DOHH2 (cell line): ENCODE measurements at regions not wholly inside any gene's neighbourhood (a gene's known extent, or its start where the extent isn't known, plus 50 kb on each side); places are given as distances from the start of the nearest gene placed in this dataset.

Source experiments
- H3F3A ChIP-seq: fragments of 200-600 bp; sonication (generic), shearing (Covaris generic); 2 replicates; pipeline ENCODE4 v1.6.0; 2016; ENCODE audit warnings: antibody characterized with exemption, mild to moderate bottlenecking; ENCODE audit not compliant: control insufficient read depth, insufficient read depth
- H3K27ac ChIP-seq: fragments of 200-600 bp; sonication (generic); 2 replicates; pipeline ENCODE4 v1.5.1; 2014; ENCODE audit warnings: low read depth, mild to moderate bottlenecking, low read length, moderate library complexity
- H3K27me3 ChIP-seq: fragments of 200-600 bp; sonication (generic); 2 replicates; pipeline ENCODE4 v1.6.1; 2014; ENCODE audit warnings: mild to moderate bottlenecking, low read length, mixed read lengths; ENCODE audit not compliant: control insufficient read depth
- H3K36me3 ChIP-seq: fragments of 200-600 bp; sonication (generic); 2 replicates; pipeline ENCODE4 v1.6.1; 2014; ENCODE audit warnings: mild to moderate bottlenecking, low read length, moderate library complexity, mixed read lengths; ENCODE audit not compliant: control insufficient read depth
- H3K4me1 ChIP-seq: fragments of 200-600 bp; sonication (generic); 2 replicates; pipeline ENCODE4 v1.6.1; 2014; ENCODE audit warnings: mild to moderate bottlenecking, low read length, mixed read lengths; ENCODE audit not compliant: control insufficient read depth
- H3K4me2 ChIP-seq: fragments of 200-600 bp; sonication (generic); 2 replicates; pipeline ENCODE4 v1.6.0; 2014; ENCODE audit warnings: mild to moderate bottlenecking, low read length, moderate library complexity
- H3K4me3 ChIP-seq: fragments of 200-600 bp; sonication (generic); 2 replicates; pipeline ENCODE4 v1.5.1; 2014; ENCODE audit warnings: mild to moderate bottlenecking, low read length, mixed read lengths
- H3K79me2 ChIP-seq: fragments of 200-600 bp; sonication (generic); 2 replicates; pipeline ENCODE4 v1.6.1; 2014; ENCODE audit warnings: mild to moderate bottlenecking, low read length, mixed read lengths; ENCODE audit not compliant: control insufficient read depth
- H3K9me2 ChIP-seq: fragments of 200-600 bp; sonication (generic); replicated peaks from 2 replicates; pipeline ENCODE4 v1.6.1; 2014; ENCODE audit warnings: mild to moderate bottlenecking, low read length, mixed read lengths; ENCODE audit not compliant: control insufficient read depth
- H3K9me3 ChIP-seq: fragments of 200-600 bp; sonication (generic); 2 replicates; pipeline ENCODE4 v1.6.1; 2014; ENCODE audit warnings: antibody characterized with exemption, low read length, mixed read lengths; ENCODE audit not compliant: control insufficient read depth, insufficient read depth
- H4K20me1 ChIP-seq: fragments of 200-600 bp; sonication (generic); 2 replicates; pipeline ENCODE4 v1.6.0; 2014; ENCODE audit warnings: low read depth, mild to moderate bottlenecking, antibody characterized with exemption, low read length, moderate library complexity; ENCODE audit not compliant: control insufficient read depth, insufficient read depth
- EZH2phosphoT487 ChIP-seq: fragments of 200-600 bp; sonication (generic); IDR thresholded peaks from 2 replicates; pipeline ENCODE4 v1.6.1; 2017; ENCODE audit warnings: borderline replicate concordance, mild to moderate bottlenecking, antibody characterized with exemption, low read length, moderate library complexity, mixed read lengths
- TF ChIP-seq, protein P1 (sequence below): fragments of 200-600 bp; sonication (generic); IDR thresholded peaks from one replicate; pipeline ENCODE4 v1.5.1; 2014; ENCODE audit warnings: antibody characterized with exemption, mild to moderate bottlenecking, low read depth, low read length; ENCODE audit not compliant: poor library complexity, severe bottlenecking

DNA sequence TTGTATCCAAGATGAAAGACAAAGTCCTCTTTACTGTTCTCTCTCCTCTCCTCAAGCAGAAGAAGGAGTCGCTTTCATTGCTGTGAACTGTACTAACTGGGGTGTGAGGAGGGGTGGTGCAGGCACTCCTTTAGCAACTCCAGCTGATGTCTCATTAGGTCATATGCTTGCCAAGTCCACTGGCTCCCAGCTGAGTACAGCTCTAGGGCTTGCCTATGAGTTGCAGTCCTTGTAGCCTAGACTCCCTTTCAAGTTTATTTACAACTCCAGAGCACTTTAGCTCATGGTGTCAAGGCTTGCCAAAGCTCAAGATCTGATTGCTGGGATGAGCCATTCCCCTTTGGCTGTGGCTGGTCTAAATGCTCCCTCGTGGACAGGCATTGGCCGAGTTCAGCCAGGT lies 55.1 kb upstream of the PDGFD start:
- H3K9me2 ChIP-seq = no peaks in the 10 kb centered on the region
- H3K4me1 ChIP-seq = peaks cover 40% of the 10 kb centered on the region
- H3K27me3 ChIP-seq = no peaks in the 10 kb centered on the region
- no peak overlapping the region for H3K27ac ChIP-seq
- no peaks in the 10 kb centered on the region for H3K36me3 ChIP-seq
- no peak for TF ChIP-seq EZH2phosphoT487
- TF ChIP-seq, protein P1, sequence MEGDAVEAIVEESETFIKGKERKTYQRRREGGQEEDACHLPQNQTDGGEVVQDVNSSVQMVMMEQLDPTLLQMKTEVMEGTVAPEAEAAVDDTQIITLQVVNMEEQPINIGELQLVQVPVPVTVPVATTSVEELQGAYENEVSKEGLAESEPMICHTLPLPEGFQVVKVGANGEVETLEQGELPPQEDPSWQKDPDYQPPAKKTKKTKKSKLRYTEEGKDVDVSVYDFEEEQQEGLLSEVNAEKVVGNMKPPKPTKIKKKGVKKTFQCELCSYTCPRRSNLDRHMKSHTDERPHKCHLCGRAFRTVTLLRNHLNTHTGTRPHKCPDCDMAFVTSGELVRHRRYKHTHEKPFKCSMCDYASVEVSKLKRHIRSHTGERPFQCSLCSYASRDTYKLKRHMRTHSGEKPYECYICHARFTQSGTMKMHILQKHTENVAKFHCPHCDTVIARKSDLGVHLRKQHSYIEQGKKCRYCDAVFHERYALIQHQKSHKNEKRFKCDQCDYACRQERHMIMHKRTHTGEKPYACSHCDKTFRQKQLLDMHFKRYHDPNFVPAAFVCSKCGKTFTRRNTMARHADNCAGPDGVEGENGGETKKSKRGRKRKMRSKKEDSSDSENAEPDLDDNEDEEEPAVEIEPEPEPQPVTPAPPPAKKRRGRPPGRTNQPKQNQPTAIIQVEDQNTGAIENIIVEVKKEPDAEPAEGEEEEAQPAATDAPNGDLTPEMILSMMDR = no peak
- H4K20me1 ChIP-seq = no peaks in the 10 kb centered on the region
- no peak overlapping the region for H3K4me2 ChIP-seq
- H3K79me2 ChIP-seq = no peaks in the 10 kb centered on the region
- no peak overlapping the region for H3K4me3 ChIP-seq
- H3F3A ChIP-seq = peaks cover 4% of the 10 kb centered on the region; the same call in 1 of the 2 replicates
- H3K9me3 ChIP-seq = no peaks in the 10 kb centered on the region

DNA sequence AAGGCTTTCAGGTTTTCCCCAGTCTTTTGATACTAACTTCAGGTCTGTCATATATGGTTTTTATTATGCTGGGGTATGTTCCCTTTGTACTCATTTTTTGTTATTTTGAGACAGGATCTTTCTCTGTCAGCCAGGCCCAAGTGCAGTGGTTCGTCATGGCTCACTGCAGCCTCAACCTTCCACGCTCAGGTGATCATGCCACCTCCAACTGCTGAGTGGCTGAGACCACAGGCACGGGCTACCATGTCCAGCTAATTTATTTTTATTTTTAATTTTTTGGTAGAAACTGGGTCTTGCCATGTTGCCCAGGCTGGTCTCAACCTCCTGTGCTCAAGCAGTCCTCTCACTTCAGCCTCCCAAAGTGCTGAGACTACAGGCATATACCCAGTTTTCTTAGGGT lies 50.6 kb upstream of the PDGFD start:
- Histone ChIP-seq H3K79me2 (no peaks in the 10 kb centered on the region), H3K4me1 (peaks cover 18% of the 10 kb centered on the region), H3K36me3 (no peaks in the 10 kb centered on the region), H3K4me2 (peak overlapping the region; percentile 12), H3K27me3 (no peaks in the 10 kb centered on the region), H3K27ac (no peak overlapping the region), H3K9me3 (no peaks in the 10 kb centered on the region), H4K20me1 (no peaks in the 10 kb centered on the region), H3K4me3 (no peak overlapping the region), H3F3A (no peaks in the 10 kb centered on the region), H3K9me2 (no peaks in the 10 kb centered on the region)
- no peak for TF ChIP-seq EZH2phosphoT487
- TF ChIP-seq, protein P1 = no peak
